ENCODE measurements at regions not wholly inside any gene's neighbourhood (a gene's known extent, or its start where the extent isn't known, plus 50 kb on each side); places are given as distances from the start of the nearest gene placed in this dataset.

DNA sequence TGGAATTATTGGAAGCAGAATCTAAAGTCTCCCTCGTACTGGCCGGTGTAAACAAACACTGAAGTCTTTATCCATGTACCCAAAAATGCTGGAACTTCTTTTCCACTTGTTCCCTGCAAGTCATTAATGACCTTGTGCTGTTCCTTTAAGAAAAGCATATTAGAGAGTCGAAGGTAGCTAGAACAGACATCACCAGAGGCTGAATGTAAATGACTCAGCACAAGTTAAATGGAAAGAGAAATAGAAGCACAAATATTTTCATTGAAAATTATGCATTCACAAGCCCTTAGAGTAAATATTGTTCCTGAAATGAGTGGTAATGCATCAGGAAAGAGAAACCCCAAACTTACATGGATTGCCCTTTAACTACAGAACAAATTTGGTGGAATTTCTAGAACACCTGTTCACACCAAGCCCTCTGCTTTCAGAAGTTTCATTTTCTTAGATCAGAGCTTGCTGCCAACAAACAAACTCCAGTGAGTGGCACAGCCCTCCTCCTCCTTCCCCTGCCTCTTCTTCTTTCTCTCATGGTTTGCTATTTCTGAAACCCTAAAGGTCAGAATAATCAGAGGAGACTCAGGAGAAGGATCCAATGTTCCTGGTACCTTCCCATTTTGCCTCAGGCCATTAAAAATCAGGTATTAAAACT, 264.3 kb downstream of the TXNL1 start:
- DNase-seq = no peak

DNA sequence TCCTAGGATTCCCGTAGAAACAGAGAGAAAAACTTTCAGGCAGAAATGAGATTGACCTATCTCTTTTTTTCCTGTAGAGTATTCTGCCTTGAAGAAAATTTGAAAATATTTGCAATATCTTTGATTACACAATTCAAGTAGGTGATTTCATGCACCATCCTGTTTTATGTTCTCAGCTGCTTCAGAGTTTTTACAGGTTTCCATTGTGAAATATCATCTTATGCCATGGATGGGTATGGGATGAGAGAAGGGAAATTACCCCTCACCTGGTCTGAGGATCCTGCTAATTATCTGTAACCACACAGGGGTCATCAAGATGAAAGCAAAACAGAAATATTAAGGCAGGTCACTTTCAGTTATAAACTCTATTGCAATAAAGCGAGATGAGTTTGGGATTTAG, 264.8 kb downstream of the TXNL1 start:
- no peak for DNase-seq

DNA sequence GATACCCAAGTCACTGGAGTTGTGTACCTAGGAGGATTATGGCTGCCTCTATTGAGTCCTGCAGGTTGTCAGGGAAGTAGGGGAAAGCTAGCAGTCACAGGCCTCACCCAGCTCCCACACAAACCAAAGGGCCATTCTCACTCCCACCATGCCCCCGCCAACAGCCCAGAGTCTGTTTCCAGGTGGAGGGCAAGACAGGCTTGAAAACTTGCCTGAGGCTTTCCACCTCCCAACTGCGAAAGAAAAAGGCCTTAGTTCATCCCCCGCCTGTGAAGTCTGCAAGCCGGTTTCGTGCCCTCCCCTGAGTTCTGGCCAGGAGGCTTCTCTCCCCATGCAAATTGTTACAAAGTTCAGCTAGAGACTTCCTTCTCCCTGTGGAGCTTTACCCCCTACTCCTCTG, 270.3 kb downstream of the TXNL1 start:
- DNase-seq = no peak

DNA sequence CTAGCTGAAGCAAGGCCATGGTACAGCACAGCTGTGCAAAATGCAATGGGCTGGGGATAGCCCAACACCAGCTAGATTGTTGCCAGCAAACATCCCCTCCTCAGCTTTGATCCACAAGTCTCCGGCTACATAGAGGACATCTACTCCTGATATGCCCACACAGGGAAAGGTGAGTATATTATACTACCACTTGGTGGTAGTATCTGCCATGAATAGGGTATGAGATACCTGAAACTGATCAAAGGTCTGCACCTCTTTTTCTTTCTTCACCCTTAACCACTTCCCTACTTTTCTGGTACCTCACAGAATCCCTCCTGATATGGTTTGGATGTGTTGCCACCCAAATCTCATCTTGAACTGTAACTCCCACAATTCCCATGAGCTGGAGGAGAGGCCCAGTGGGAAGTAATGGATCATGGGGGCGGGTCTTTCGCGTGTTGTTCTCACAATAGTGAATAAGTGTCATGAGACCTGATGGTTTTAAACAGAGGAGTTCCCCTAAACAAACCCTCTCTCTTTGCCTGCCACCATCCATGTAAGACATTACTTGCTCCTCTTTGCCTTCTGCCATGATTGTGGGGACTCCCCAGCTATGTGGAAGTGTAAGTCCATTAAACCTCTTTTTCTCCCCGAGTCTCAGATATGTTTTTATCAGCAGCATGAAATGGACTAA, 279.6 kb downstream of the TXNL1 start:
- DNase-seq = no peak

DNA sequence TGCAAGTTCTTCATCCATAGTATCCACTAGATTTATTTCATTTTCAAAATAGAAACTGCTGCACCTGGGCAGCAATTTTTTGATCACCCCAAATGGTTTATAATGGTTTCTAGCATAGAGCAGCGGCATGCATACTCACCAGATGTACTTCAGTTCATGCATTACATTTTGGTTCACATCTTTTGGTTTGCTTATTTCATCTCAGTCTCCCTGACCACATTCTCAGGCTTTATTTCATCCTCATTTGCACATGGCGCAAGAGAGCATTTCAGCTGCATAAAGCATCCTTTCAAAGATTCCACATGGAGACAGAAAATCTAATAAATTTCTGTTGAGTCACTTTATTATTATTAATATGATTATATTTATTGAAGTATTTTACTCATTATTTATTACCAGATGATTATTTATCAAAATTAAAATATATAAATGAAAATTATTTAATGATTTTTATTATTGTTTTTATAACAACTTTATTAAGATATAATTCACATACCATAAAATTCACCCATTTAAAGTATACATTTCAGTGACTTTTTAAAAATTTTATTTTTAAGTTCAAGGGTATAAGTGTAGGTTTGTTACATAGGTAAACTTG, 284.6 kb downstream of the TXNL1 start:
- no peak for DNase-seq

DNA sequence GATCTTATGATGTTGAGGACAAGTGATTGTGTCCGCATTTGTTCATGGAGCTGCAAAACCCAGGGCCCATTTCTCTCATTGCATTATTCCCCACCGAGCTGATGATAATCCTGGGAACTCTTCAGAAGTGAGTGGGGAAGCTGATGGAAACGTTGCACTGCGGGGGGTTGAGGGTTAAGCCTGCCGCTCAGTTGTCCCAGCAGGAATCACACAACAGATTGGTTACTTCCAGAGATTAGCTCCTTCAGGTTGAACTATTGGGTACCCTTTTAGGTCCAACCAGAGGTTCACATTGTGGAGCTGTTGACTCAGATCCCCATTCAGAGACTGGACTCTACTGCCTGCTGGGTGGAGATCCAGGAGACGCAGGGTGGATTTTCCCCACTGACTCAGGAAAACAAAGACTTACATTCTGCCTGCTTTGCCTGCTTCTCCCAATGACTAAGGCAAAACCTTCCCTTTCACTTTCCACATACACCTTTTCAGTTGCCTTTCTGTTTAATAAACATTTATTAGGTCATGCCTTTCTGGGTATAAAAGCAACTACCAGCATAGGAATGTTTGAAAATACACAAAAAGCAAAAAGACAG, 286.4 kb downstream of the TXNL1 start:
- no peak for DNase-seq

DNA sequence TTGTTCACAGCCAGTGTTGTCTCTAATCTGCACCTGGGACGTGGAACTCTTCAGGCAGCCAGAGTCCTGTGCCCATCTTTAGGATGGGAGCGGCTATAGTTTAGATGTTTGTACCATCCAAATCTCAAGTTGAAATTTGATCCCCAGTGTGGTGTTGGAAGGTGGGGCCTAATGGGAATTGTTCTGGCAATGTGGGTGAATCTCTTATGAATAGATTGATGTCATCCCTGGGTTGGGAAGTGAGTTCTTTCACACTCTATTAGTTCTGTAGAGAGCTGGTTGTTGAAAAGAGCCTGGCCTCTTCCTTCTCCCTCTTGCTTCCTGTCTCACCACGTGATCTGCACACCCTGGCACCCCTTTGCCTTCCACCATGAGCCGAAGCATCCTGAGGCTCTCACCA, 300.9 kb downstream of the TXNL1 start:
- DNase-seq = no peak

DNA sequence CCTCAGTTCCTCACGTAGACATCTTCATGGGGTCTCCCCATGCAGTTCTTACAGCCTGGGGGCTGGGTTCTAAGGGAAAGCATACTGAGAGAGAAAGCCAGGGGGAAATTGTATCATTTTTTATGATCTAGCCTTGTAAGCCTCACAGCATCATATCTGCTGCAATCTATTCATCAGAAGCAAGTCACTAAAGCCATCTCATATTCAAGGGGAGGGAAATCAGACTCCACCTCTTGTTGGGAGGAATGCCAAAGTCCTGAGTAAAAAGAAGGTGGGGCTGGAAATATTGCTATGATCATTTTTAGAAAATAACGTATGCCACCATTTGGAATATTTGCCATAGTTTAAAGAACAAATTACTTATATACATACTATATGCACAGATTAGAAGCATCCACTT, 304.6 kb downstream of the TXNL1 start:
- no peak for DNase-seq

DNA sequence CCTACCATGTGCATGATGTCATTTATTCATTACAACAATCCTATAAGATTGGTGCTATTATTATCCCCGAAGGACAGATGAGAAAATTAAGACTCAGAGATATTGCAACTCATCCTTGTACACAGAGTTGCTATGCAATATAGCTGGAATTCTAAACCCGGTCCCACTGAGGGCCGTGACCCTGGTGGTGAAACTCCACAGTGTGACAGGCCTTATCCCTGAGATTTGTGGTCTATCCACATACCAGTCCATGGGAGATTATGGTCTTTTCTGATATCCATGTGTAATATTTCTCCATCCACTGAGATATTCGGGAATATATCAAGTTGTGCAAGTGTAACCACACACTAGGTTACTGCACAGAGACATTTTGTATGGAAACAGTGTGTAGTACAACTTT, 305.2 kb downstream of the TXNL1 start:
- no peak for DNase-seq

DNA sequence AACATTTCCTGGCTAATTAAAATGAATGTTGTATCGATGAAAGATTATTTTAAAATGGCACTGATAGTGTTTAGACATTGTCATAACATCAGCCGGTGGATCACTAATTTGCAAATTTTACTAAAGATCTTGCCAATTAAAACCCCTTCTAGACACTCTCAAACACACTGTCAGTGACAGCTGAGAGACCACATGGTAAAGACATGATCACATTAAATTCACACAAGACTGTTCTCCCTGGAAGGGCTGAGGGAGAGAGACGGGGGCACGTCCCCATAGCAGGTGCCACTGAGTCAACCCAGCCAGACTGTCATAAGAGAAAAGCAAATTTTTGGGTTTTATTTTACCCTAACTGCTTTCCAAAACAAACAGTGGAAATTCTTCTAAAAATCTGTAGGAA, 306.0 kb downstream of the TXNL1 start:
- no peak for DNase-seq

DNA sequence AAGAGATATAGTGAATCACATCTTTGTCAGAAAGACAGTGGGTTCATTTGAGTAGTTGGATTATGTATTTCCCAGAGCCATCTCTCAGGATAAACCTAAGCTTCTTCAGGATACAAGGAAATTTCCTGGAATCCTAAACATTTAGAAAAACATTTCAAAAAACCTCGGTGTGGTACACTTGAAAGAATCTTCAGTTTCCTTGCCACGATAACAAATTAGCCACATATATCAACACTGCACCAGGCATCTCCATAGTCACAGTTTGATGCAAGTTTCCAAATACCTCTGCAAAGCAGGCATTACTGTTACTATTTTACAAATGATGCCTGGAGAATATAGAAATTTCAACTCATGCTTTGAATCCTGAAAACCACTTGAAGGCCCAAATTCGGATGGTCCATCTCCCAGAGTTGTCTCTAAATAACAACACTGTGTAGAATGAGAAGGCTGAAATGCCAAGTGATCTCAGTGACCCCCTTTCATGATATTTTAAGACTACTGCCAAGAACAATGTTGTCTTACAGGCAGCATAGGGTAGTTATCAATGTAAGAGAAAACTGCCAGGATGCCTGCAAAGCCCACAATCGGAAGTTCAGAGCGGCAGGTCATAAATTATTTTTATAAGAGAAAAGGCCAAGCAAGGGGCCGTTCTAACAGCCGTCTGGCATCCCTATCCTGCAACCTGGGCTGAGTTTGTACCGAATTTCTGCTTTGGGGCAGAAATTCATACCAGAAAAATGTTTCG, 307.9 kb downstream of the TXNL1 start:
- no peak for DNase-seq

DNA sequence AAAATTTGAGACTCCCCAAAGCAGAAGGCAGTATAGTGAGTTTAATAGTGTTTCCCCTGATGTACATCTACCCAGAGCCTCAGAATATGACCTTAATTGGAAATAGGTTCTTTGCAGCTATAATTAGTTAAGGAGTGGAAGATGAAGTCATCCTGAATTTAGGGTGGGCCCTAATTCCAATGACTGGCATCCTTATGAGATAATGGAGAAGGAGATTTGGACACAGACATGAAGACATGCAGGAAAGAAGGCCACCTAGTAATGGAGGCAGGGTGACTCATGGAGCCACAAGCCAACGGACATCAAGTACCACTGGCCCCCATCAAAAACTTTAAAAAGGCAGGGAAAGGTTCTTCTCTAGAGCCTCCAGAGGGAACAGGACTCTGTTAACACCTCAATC, 308.9 kb downstream of the TXNL1 start:
- DNase-seq = no peak

DNA sequence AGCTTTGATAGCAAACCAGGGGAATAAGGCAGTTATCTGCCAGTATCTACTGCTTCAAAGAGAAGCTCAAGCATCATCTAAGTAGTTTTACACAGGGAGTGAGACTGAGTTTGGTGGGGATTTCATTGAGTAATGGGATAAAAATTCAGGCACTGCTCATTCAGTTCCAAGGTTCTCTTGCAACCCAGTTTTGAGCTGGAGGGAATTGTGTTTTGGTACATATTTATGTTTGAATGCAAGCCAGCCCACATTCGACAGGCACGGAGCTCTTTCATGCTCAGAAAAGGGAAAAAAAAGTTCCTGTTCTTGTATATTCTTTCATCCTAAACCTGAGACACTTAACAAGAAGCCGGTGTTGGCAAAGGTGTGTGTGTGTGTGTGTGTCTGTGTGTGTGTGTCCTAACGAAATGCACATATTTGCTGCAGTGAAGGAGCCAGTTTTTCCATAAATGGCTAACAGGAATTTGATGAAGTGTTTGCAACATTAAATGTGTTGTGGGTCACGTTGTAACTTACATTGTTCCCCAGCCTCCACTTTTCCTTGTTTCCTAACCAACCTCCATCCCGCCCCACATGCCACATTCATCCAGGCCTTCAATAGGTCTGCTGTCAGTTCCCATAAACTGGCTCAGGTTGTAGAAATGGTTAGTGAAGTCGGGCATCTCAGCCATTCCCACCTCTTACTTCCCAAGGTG, 311.1 kb downstream of the TXNL1 start:
- DNase-seq = no peak

DNA sequence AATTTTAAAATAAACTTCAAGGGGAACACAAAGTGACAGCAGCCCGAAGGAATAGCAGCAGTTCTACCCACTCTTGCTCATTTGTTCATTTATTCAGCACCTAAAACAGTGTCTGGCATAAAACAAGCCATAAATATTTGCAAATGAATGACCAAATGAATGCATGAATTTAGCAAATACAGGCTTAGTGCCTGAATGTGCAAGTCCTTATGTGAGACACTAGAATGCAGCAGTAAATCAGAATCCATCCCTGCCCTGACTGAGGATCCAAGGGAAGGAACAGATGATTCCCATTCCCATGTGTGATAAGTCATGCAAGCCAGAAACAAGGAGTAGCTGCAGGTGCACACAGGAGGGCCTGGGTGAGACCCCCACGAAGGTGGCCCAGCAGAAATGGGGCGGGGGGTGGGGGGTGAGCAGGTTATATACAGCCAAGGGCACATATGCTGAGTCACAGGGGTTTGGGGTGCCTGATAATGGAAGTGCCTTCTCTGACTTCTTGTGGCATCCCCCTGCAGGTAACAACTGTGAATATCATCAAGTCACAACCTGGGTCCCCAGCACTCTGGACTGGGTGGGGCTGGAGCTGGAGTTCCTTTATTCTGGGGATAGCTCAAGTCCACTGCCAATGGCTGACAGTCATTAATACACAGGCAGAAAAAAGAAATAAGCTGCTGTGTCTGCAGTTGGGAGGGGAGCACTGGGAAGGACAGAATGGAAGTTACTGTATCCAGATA, 311.9 kb downstream of the TXNL1 start:
- no peak for DNase-seq

DNA sequence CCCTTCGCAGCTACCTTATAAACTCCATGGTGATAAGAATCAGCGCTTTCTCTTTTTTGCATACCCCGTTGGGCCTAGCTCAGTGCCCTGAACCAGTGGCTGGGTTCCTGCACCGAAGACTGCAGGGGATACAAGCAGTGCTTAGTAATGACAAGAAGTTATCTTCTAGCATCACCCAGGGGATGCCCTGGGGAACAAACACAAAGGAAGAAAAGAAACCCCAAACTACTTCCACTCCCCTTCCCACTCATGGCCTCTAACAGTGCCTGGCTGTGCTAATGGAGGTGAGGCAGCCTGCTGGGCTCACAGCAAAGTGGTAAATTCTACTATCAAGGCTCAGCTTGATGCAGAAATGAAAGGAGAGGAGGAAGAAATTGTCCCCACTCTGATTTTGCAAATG, 314.7 kb downstream of the TXNL1 start:
- no peak for DNase-seq

DNA sequence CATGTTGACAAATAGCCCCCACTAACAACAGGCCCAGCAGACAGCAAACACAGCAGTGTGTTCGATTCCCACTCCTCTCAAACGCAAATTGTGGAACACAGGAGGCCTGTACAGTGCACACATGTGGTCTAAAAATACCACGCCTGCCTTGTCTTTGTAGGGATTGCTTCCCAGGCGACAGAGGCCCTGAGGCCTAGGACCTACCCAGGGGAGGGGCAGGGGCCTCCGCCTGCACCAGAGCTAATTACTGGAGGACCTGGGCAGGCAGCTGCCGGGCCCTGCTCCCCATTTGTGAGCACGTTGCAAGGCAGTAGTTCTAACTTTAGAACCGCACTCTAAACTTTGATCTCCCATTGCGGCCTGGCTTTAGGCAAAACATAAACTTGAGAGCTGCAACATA, 316.0 kb downstream of the TXNL1 start:
- no peak for DNase-seq

DNA sequence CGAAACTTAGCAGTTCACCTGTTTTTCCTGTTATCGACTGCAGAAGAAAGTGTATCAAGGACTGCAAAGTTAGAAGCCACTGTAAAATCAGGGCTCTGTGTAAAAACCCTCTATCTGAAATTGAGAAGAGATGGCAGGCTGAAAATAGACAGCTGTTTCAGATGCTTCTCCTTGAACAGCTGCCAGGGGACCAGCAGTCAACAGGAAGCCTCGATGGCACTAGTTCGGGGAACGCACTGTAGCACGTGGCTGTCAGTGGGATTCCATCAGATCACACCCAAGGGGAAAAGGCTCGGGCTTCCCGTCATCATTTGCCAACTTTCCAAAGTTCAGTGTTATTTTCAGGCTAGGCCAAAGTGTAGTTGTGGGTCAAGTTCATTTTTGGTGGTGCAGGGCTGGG, 316.9 kb downstream of the TXNL1 start:
- DNase-seq = no peak

DNA sequence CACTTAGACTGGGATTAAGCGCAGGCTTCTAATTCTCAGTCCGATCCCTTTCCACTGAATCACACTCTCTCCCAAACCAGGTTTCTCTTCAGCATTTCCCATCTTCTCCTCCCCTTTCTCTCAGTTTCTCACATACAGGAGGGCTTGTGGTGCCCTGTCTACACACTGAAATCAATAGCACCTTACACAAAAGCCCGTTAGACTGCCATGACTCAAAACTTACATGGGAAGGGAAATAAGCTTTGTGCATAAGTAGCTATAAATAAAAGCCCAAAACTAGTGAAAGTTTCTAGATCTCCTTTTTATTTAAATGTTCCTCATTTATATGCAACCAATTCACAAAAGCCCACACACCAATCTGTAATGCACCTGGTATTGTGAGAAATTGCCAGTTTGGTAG, 318.4 kb downstream of the TXNL1 start:
- no peak for DNase-seq

DNA sequence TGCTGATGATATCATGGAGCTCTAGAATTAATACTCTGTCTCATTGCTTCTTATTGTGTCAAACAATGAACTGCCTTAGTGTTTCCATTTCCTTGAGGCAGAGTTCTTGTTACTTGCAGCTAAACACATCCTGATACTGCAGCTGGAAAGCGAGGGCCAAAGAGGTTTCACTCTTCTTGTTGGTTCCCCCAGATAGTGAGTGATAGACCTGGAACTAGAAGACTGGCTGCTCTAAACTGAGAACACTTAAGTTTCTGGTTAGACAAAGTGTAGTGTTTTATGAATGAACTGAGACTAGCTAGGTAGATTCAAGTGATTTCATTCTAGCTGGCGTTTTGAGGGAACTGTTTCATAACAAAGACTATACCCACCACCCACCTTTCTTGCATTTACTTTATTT, 321.7 kb downstream of the TXNL1 start:
- no peak for DNase-seq

DNA sequence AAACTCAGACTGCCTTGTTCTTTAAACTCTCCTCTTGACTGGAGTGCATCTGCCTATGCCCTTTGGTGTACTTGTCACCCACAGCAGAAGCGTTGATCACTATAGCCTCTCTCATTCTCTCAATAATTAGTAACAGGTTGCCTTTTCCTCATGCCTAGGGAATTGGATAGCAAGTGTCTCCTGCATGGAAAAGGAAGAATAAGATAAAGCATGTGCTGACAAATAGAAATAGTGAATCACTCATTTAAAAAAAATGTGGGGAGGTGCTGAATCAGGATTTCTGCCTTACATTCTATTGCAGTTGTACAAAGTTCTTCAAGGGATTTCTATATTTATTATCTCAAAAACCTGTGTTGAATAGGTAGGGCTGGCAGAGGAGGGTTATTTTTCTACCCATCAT, 323.0 kb downstream of the TXNL1 start:
- DNase-seq = no peak

DNA sequence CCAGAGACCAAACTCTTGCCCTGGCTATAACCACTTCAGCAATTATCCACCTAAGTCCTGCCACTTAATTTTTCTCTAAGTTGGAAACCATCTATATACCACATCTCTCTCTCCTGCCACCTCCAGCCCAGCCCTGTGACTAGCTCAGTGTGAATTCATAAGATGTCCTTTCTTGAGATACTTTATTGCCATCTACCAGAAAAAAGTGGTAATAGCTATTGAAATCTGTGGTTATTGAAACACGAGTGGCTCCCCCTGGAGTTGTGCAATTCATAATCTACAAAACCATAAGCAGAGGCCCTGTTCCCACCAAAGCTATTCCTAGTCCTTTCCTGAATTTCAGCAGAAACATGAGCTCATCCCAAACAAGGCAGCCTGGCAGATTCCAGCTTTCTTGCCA, 324.0 kb downstream of the TXNL1 start:
- DNase-seq = no peak
